Spleen (tissue), 11 donors: ENCODE measurements at regions not wholly inside any gene's neighbourhood (a gene's known extent, or its start where the extent isn't known, plus 50 kb on each side); places are given as distances from the start of the nearest gene placed in this dataset.
"Not testable (repeated sequence)": the region's sequence is repeated elsewhere in the genome, so short reads cannot be mapped to it uniquely, and the experiment has no call there.

Experiments
- DNase-seq: peaks from one replicate; pipeline ENCODE4 v3.0.0-alpha.2; 2020
- H3K27ac ChIP-seq, 8 donors: fragments of 200-600 bp; sonication (generic) in 7 of 8; 1 replicate in 4 of 8; 2 replicates in 4 of 8; pipeline versions ENCODE4 v1.5.0 to v1.8.0; 2016 to 2021; ENCODE audit warnings: inconsistent platforms in 4 of 8, mild to moderate bottlenecking in 4 of 8, moderate library complexity in 1 of 8
- H3K27me3 ChIP-seq, 7 donors: fragments of 200-600 bp; sonication (generic) in 6 of 7; replicated peaks in 1 of 7; 1 replicate in 4 of 7; 2 replicates in 3 of 7; pipeline versions ENCODE4 v1.5.0 to v1.8.0; 2016 to 2021; ENCODE audit warnings: inconsistent platforms in 3 of 7, mild to moderate bottlenecking in 1 of 7
- H3K36me3 ChIP-seq, 6 donors: fragments of 200-600 bp; sonication (generic) in 5 of 6; 1 replicate in 4 of 6; 2 replicates in 2 of 6; pipeline versions ENCODE4 v1.5.0 to v1.8.0; 2016 to 2021; ENCODE audit warnings: inconsistent platforms in 2 of 6
- H3K4me1 ChIP-seq, 6 donors: fragments of 200-600 bp; sonication (generic) in 5 of 6; 1 replicate in 3 of 6; 2 replicates in 3 of 6; pipeline versions ENCODE4 v1.5.0 to v1.8.0; 2016 to 2021; ENCODE audit warnings: inconsistent platforms in 3 of 6
- H3K4me3 ChIP-seq, 8 donors: fragments of 200-600 bp; sonication (generic) in 7 of 8; 1 replicate in 4 of 8; 2 replicates in 4 of 8; pipeline versions ENCODE4 v1.5.0 to v1.8.0; 2016 to 2021; ENCODE audit warnings: inconsistent platforms in 4 of 8, mild to moderate bottlenecking in 4 of 8, moderate library complexity in 2 of 8
- H3K9me3 ChIP-seq, 8 donors: fragments of 200-600 bp; sonication (generic) in 7 of 8; 1 replicate in 4 of 8; 2 replicates in 4 of 8; pipeline versions ENCODE4 v1.5.0 to v1.8.0; 2016 to 2021; ENCODE audit warnings: inconsistent platforms in 4 of 8
- POLR2A ChIP-seq, 3 donors: fragments of 450-650 bp; IDR thresholded peaks; one replicate each; pipeline ENCODE4 v1.5.1; 2017; ENCODE audit warnings: antibody characterized with exemption in 3 of 3, mild to moderate bottlenecking in 1 of 3
- POLR2AphosphoS5 ChIP-seq, 3 donors: sonication (generic); formaldehyde crosslinking; IDR thresholded peaks; one replicate each; pipeline ENCODE4 v1.5.1; 2017; ENCODE audit warnings: antibody characterized with exemption in 3 of 3
- WGBS, 5 donors: extraction: QIAGEN DNeasy Blood & Tissue Kit in 3 of 5; methylation state at CpG; one replicate each; pipeline versions ENCODE4 v1.1.5 to v1.1.7; 2013 to 2018; 5-methylcytosine and 5-hydroxymethylcytosine counted together
- intact Hi-C: fragments of 100-400 bp; cut with DNase I; formaldehyde crosslinking; loops from one replicate; pipeline ENCODE4 v1.15.0; 2023; ENCODE audit warnings: low total_unique reads
- TF ChIP-seq, protein P1 (sequence below), 11 experiments: fragments of 200-600 bp in 7 of 11; fragments of 450-650 bp in 4 of 11; sonication (generic) in 4 of 11; IDR thresholded peaks in 8 of 11; conservative IDR thresholded peaks in 3 of 11; 1 replicate in 7 of 11; 2 replicates in 4 of 11; pipeline versions ENCODE4 v1.4.0 to v1.8.0; 2016 to 2021; ENCODE audit warnings: antibody characterized with exemption in 11 of 11, inconsistent platforms in 4 of 11, mild to moderate bottlenecking in 1 of 11
- donor health status: healthy with polysubstance abuse.
- donor health status: DM: no; HTN: no; CAD: no; lungs with moderate emphysema.
- donor health status: DM: no; HTN: no; CAD: no.
- donor health status: Bipolar disorder and iron deficiency.
- donor health status: healthy.
- donor health status: DM: no; HTN: no; CAD: no.
- donor health status: DM: yes; HTN: yes; CAD: no.

DNA sequence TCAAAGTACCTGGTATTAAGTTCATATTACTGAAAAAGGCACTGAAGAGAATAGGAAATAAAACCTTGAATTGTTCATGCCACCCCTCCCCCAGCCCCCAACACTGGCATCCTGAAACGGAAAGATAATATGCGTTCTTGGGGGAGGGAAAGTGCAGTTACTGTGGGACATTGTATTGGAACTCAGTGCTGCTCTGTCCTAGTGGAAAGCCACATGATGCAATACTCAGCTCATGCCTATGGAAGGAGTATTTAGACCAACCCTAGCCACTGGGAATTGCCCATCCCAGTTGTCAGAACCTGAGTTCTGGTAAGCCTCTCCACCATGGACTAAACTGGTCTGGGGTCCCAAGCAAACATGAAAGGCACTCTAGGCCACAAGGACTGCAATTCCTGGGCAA, 680.8 kb upstream of the BCHE start:
- WGBS, 5 donors: 81 to 100% (median 91%) methylated on average over 2 of the region's 2 CpGs
- DNase-seq: no peak
- intact Hi-C loops: no loop called here
- H3K36me3 ChIP-seq: no peaks in the 10 kb centered on the region
- H3K4me3 ChIP-seq: no peak overlapping the region
- TF ChIP-seq POLR2A (IDR thresholded peaks at IDR 0.05) (no peak), POLR2AphosphoS5 (IDR thresholded peaks at IDR 0.05) (no peak)
- TF ChIP-seq, protein P1, sequence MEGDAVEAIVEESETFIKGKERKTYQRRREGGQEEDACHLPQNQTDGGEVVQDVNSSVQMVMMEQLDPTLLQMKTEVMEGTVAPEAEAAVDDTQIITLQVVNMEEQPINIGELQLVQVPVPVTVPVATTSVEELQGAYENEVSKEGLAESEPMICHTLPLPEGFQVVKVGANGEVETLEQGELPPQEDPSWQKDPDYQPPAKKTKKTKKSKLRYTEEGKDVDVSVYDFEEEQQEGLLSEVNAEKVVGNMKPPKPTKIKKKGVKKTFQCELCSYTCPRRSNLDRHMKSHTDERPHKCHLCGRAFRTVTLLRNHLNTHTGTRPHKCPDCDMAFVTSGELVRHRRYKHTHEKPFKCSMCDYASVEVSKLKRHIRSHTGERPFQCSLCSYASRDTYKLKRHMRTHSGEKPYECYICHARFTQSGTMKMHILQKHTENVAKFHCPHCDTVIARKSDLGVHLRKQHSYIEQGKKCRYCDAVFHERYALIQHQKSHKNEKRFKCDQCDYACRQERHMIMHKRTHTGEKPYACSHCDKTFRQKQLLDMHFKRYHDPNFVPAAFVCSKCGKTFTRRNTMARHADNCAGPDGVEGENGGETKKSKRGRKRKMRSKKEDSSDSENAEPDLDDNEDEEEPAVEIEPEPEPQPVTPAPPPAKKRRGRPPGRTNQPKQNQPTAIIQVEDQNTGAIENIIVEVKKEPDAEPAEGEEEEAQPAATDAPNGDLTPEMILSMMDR (IDR thresholded peaks at IDR 0.05 in 8 of 11, conservative IDR thresholded peaks at IDR 0.05 in 3 of 11): no peak
- no peaks in the 10 kb centered on the region for H3K27me3 ChIP-seq
- H3K9me3 ChIP-seq: peaks cover 0 to 62% (median 24%) of the 10 kb centered on the region in 8 donors
- H3K4me1 ChIP-seq: no peaks in the 10 kb centered on the region
- no peak overlapping the region for H3K27ac ChIP-seq

DNA sequence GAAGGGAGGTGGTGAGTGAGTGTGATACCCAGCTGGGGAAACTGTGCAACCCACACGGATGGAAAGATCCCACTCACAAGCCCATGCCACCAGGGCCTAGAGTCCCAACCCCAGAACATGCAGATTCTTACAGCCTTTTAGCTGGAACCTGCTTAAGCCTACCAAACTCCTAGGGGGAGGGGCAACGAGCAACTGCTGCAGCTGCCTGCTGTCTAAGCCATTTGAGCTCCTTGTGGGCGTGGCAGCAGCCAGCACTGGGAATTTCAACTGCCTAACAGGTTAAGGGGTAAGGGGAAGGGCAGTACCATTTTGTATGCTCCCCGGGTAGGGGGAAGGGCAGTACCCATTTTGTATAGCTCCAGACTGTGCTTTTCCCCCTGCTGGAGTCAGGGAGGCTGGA, 673.2 kb upstream of the BCHE start:
- Histone ChIP-seq H3K9me3 (peaks cover 0 to 57% (median 15%) of the 10 kb centered on the region in 8 donors), H3K27me3 (no peaks in the 10 kb centered on the region), H3K27ac (no peak overlapping the region), H3K36me3 (no peaks in the 10 kb centered on the region), H3K4me3 (no peak overlapping the region), H3K4me1 (no peaks in the 10 kb centered on the region)
- WGBS, 5 donors: 46 to 80% (median 56%) methylated on average over 4 of the region's 4 CpGs
- no peak for DNase-seq
- intact Hi-C loops: no loop called here
- no peak for TF ChIP-seq POLR2AphosphoS5 (IDR thresholded peaks at IDR 0.05)
- TF ChIP-seq POLR2A (IDR thresholded peaks at IDR 0.05): no peak
- TF ChIP-seq, protein P1 (IDR thresholded peaks at IDR 0.05 in 8 of 11, conservative IDR thresholded peaks at IDR 0.05 in 3 of 11): no peak

DNA sequence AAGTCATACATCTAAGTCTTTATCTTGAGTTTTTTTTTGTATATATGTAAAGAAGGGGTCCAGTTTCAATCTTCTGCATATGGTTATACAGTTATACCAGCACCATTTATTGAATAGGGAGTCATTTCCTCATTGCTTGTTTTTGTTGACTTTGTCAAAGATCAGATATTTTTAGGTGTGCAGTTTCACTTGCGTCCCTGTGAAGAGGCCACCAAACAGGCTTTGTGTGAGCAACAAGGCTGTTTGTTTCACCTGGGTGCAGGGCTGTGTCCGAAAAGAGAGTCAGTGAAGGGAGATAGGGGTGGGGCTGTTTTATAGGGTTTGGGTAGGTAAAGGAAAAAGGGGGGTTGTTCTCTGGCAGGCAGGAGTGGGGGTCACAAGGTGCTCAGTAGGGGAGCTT, 663.2 kb upstream of the BCHE start:
- H3K9me3 ChIP-seq: peaks cover 0 to 29% (median under 1%) of the 10 kb centered on the region in 8 donors
- intact Hi-C loops: not testable (repeated sequence)
- WGBS, 5 donors: 78 to 91% (median 90%) methylated on average over 2 of the region's 2 CpGs

GRCh38 chr3:166499636-166500035, 662.4 kb upstream of the BCHE start:
- TF ChIP-seq POLR2A (IDR thresholded peaks at IDR 0.05) (no peak), POLR2AphosphoS5 (IDR thresholded peaks at IDR 0.05) (no peak)
- TF ChIP-seq, protein P1 (IDR thresholded peaks at IDR 0.05 in 8 of 11, conservative IDR thresholded peaks at IDR 0.05 in 3 of 11): no peak
- Histone ChIP-seq H3K9me3 (peaks cover 0 to 21% (median 0%) of the 10 kb centered on the region in 8 donors), H3K36me3 (no peaks in the 10 kb centered on the region), H3K4me3 (no peak overlapping the region), H3K4me1 (no peaks in the 10 kb centered on the region), H3K27ac (no peak overlapping the region), H3K27me3 (no peaks in the 10 kb centered on the region)
- 59 to 79% (median 65%) methylated on average over 3 of the region's 3 CpGs for WGBS, 5 donors
- no peak for DNase-seq
- intact Hi-C loops: no loop called here

More for the DNA sequence above, 663.2 kb upstream of the BCHE start:
- not testable (repeated sequence) for H3K27ac ChIP-seq, H3K27me3 ChIP-seq, H3K4me3 ChIP-seq, H3K36me3 ChIP-seq, DNase-seq, H3K4me1 ChIP-seq

DNA sequence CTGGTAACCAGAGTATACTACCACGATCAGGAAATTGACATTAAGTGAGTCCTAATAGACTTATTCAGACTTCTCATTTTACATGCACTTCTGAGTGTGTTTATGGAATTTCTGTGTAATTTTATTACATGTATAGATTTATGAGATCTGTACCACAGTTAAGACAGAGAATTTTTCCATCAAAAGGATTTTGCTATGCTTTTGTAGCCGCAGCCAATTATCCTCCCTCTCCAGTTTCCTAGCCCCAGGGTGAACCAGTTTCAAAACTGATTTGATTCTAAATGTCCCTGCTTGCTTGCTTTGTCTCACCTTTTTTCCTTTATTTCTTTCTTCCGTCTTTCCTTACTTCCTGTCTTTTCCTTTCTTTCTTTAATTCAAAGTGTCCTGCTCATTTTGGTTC, 661.2 kb upstream of the BCHE start:
- TF ChIP-seq POLR2A (IDR thresholded peaks at IDR 0.05): no peak
- TF ChIP-seq, protein P1 (IDR thresholded peaks at IDR 0.05 in 8 of 11, conservative IDR thresholded peaks at IDR 0.05 in 3 of 11): no peak
- TF ChIP-seq POLR2AphosphoS5 (IDR thresholded peaks at IDR 0.05): no peak
- intact Hi-C loops: no loop called here
- no peaks in the 10 kb centered on the region for H3K27me3 ChIP-seq
- H3K9me3 ChIP-seq: peaks cover 0 to 13% (median 0%) of the 10 kb centered on the region in 8 donors
- H3K27ac ChIP-seq: no peak overlapping the region
- H3K4me1 ChIP-seq: no peaks in the 10 kb centered on the region
- H3K36me3 ChIP-seq: no peaks in the 10 kb centered on the region
- DNase-seq: no peak
- 69 to 89% (median 77%) methylated on average over 3 of the region's 3 CpGs for WGBS, 5 donors
- H3K4me3 ChIP-seq: no peak overlapping the region
